ENCODE measurements at regions not wholly inside any gene's neighbourhood (a gene's known extent, or its start where the extent isn't known, plus 50 kb on each side); places are given as distances from the start of the nearest gene placed in this dataset.

DNA sequence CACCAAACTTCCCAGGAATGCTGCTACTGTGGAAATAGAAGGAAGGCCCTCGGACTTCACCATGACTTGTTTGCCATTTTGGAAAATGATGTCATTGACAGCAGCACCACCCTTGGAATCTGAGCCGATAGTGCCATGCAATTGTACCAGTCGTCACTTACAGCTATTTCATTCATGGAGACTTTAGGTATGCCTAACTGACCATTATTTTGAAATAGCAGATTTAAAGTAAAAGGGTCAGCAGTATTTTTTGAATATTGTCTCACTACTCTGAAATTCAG is 66.0 kb upstream of the ARL8B start:
- Histone ChIP-seq H3K4me1 (peaks cover 32% of the 10 kb centered on the region), H3K27me3 (ENCODE audit: insufficient read depth in 3 of 3, low read length in 2 of 3) (no peaks in the 10 kb centered on the region), H3K27ac (peak overlapping the region; percentile 75), H3K36me3 (ENCODE audit: insufficient read depth in 1 of 2, low read depth in 1 of 2) (no peaks in the 10 kb centered on the region), H3K9me3 (no peaks in the 10 kb centered on the region), H3K4me3 (no peak overlapping the region)
- intact Hi-C loops (cut with DNase I) = loop anchor here (2.0 kb wide), 2 partner anchors 339 to 399 kb away; no protein-coding TSS in a partner anchor
- peak; percentile 54 to 66 (median 62) for ATAC-seq
- no peak for DNase-seq
- TF ChIP-seq, protein P1, sequence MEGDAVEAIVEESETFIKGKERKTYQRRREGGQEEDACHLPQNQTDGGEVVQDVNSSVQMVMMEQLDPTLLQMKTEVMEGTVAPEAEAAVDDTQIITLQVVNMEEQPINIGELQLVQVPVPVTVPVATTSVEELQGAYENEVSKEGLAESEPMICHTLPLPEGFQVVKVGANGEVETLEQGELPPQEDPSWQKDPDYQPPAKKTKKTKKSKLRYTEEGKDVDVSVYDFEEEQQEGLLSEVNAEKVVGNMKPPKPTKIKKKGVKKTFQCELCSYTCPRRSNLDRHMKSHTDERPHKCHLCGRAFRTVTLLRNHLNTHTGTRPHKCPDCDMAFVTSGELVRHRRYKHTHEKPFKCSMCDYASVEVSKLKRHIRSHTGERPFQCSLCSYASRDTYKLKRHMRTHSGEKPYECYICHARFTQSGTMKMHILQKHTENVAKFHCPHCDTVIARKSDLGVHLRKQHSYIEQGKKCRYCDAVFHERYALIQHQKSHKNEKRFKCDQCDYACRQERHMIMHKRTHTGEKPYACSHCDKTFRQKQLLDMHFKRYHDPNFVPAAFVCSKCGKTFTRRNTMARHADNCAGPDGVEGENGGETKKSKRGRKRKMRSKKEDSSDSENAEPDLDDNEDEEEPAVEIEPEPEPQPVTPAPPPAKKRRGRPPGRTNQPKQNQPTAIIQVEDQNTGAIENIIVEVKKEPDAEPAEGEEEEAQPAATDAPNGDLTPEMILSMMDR (IDR thresholded peaks at IDR 0.05) = no peak
- 25 to 42% (median 32%) methylated on average over 3 of the region's 3 CpGs for WGBS, 3 donors

DNA sequence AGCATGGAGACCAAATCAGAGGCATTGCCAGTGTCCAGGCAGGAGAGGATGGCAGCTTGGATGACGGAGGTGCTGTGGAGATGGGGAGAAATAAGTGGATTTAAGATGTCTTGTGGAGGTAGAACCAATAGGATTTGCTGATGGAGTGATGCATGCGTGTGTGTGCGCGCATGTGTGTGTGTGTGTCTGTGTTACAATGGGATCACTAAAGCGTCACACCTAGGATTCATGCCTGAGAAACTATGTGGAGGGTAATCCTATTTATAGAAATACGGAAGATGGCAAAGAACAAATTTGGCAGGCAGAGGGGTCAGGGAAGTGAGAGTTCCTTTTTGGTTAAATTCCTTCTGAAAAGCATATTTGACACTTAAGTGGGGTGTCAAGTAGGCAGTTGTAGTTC is 64.8 kb upstream of the ARL8B start:
- peak overlapping the region; percentile 75 for H3K27ac ChIP-seq
- ATAC-seq (peak in 2 of 4 donors; percentile 11 to 15), DNase-seq (no peak)
- H3K36me3 ChIP-seq (ENCODE audit: insufficient read depth in 1 of 2, low read depth in 1 of 2) = no peaks in the 10 kb centered on the region
- intact Hi-C loops (cut with DNase I) = loop anchor here (2.0 kb wide), 2 partner anchors 340 to 400 kb away; no protein-coding TSS in a partner anchor
- no peaks in the 10 kb centered on the region for H3K9me3 ChIP-seq
- no peak overlapping the region for H3K4me3 ChIP-seq
- 46 to 62% (median 57%) methylated on average over 6 of the region's 6 CpGs for WGBS, 3 donors
- peaks cover 24% of the 10 kb centered on the region for H3K4me1 ChIP-seq
- H3K27me3 ChIP-seq (ENCODE audit: insufficient read depth in 3 of 3, low read length in 2 of 3) = no peaks in the 10 kb centered on the region
- TF ChIP-seq, protein P1 (IDR thresholded peaks at IDR 0.05) = no peak

DNA sequence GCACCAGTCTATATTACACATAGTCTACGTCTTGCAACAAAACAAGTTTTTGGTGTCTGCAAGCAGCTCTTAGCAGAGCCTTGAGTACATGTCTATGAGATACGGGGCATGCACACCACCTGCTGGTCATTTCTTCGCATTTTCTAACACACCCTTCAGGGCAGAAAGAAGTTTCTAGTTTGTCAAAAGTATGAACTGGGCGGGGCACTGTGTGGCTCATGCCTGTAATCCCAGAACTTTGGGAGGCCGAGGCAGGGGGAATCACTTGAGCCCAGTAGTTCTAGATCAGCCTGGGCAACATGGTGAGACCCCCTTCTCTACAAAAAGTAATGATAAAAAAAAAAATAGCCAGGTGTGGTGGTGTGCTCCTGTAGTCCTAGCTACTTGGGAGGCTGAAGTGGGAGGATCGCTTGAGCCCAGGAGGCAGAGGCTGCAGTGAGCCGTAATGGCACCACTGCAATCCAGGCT is 64.2 kb upstream of the ARL8B start:
- ATAC-seq = peak; percentile 69 to 81 (median 72)
- Histone ChIP-seq H3K9me3 (no peaks in the 10 kb centered on the region), H3K4me3 (no peak overlapping the region), H3K4me1 (peaks cover 20% of the 10 kb centered on the region), H3K27ac (no peak overlapping the region), H3K27me3 (ENCODE audit: insufficient read depth in 3 of 3, low read length in 2 of 3) (no peaks in the 10 kb centered on the region), H3K36me3 (ENCODE audit: insufficient read depth in 1 of 2, low read depth in 1 of 2) (no peaks in the 10 kb centered on the region)
- TF ChIP-seq, protein P1 (IDR thresholded peaks at IDR 0.05) = peak; percentile 85
- 37 to 42% (median 37%) methylated on average over 7 of the region's 7 CpGs for WGBS, 3 donors
- intact Hi-C loops (cut with DNase I) = loop anchor here (1.0 to 2.0 kb wide), 5 partner anchors 231 to 401 kb away; no protein-coding TSS in a partner anchor
- DNase-seq = peak; percentile 63 to 77

DNA sequence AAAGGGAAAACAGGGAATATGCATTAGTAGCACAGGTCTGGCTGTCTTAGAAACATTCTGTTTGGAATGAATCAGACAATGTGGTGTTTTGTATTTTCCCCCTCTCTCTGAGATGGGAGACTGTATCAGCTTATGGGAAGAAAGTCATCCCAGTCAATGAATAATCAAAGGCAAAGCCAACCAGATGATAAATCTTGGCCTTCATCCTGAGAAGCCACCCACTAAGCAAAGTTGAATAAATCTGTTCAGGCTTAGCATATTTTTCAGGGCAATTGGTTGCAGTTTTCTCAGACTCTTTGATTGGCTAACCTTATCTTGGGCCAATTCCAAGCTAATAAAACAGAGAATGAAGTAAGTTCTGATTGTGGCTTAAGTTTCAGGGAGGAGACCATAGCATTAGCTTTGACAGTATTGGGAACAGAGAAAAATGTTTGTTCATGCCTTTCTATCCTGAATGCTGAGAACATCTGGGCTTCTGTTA is 63.6 kb upstream of the ARL8B start:
- no peak for DNase-seq
- peaks cover 0 to under 1% (median 0%) of the 10 kb centered on the region in 3 donors for H3K27me3 ChIP-seq (ENCODE audit: insufficient read depth in 3 of 3, low read length in 2 of 3)
- no peak overlapping the region for H3K27ac ChIP-seq
- no peaks in the 10 kb centered on the region for H3K9me3 ChIP-seq
- intact Hi-C loops (cut with DNase I) = loop anchor here (1.0 to 2.0 kb wide), 3 partner anchors 232 to 348 kb away; no protein-coding TSS in a partner anchor
- H3K4me1 ChIP-seq = peaks cover 14% of the 10 kb centered on the region
- ATAC-seq = no peak
- TF ChIP-seq, protein P1 (IDR thresholded peaks at IDR 0.05) = no peak
- H3K4me3 ChIP-seq = no peak overlapping the region
- no peaks in the 10 kb centered on the region for H3K36me3 ChIP-seq (ENCODE audit: insufficient read depth in 1 of 2, low read depth in 1 of 2)

DNA sequence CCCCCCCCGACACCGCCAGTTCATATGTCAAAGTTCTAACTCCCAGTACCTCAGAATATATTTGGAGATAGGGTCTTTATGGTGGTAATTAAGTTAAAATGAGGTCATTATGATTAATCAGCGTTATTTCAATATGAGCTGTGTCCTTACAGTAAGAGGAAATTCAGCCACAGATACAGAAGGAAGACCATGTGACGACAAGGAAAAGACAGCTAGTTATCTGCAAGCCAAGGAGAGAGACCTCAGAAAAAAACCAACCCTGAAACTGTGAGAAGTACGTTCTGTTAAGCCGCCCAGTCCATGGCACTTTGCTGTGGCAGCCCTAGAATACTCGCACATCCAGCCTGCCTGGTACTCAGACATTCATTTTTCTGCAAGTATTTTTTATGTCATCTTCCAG is 62.3 kb upstream of the ARL8B start:
- TF ChIP-seq, protein P1 (IDR thresholded peaks at IDR 0.05) = no peak
- H3K27me3 ChIP-seq (ENCODE audit: insufficient read depth in 3 of 3, low read length in 2 of 3) = peaks cover 0 to 2% (median 0%) of the 10 kb centered on the region in 3 donors
- no peak for DNase-seq
- 91 to 94% (median 92%) methylated on average over 7 of the region's 7 CpGs for WGBS, 3 donors
- H3K27ac ChIP-seq = no peak overlapping the region
- no peaks in the 10 kb centered on the region for H3K36me3 ChIP-seq (ENCODE audit: insufficient read depth in 1 of 2, low read depth in 1 of 2)
- intact Hi-C loops (cut with DNase I) = loop anchor here (2.0 kb wide), 2 partner anchors 233 to 349 kb away; no protein-coding TSS in a partner anchor
- no peak overlapping the region for H3K4me3 ChIP-seq
- ATAC-seq = no peak
- peaks cover 8% of the 10 kb centered on the region for H3K4me1 ChIP-seq
- H3K9me3 ChIP-seq = no peaks in the 10 kb centered on the region
